Activated T-cell treated with anti-CD3 and anti-CD28 coated beads for 24 hours (primary cell): ENCODE measurements at regions not wholly inside any gene's neighbourhood (a gene's known extent, or its start where the extent isn't known, plus 50 kb on each side); places are given as distances from the start of the nearest gene placed in this dataset.

ENCODE experiments used
- DNase-seq: peaks from one replicate; pipeline ENCODE4 v3.0.0-alpha.2; 2020; ENCODE audit warnings: low read depth

DNA sequence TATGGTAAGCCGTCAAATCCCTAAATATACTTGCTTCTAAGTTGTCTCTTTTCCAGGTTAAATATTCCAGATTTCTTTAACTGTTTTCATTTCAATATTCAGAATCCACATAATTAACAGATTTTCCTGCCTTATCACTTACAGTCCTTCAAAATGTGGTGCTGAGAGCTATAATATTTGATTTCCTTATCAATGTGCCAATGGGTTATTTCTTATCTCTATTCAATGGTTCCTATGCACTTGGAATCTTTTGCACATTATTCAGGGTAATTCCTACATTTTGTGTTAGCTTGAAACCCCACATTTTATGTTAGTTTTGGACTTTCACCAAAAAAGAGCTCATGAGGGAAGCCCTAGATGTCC is 173.5 kb downstream of the ZFP36L2 start:
- DNase-seq: no peak

DNA sequence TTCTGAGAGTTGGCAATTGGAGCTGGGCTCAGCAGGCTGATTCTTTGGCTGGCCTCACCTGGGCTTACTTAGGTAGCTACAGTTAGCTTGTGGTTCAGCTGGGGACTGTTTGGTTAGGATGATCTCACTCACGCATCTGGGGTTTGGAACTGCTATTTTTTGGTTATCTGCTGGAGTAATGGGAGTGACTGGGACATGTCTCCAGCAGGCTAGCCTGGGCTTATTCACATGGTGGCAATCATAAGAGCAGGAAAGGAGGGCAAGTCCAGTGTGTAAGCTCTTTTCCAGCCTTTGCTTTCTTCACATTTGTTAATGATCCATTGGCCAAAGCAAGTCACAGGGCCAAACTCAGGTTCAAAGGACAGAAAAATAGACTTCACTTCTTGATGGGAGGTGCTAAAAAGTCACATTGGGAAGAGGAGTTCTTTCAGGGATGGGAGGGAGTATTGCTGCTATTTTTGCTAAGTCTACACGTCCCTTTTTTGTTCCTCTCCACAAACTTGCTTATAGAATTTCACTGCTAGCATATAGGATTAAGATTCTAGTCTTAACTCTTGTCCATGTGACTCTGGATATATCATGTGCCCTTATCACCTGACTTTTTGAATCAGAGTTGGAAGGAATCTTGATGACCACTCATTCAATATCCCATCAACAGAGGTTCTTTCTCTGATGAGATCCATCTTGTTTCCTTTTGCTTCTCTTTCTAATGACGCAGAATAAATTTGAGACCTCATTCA is 174.0 kb downstream of the ZFP36L2 start:
- no peak for DNase-seq

DNA sequence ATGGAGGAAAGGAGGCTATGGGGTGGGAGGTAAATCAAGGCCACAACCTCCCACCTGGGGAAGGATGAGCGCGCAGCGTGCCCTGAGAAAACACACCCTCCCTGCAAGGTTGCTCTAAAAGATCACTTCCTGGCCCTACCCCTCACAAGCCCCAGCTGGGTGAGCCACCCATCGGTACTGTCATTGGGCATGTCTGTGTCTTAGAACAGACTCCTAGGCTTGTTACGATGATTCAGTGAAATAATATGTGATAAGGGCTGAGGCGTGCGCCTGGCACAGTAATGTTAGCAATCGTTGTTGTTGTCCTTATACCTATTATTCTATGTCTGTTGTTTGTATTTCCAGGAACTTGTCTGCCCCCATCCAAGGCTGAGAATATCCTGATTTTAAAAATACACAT is 175.1 kb downstream of the ZFP36L2 start:
- no peak for DNase-seq

DNA sequence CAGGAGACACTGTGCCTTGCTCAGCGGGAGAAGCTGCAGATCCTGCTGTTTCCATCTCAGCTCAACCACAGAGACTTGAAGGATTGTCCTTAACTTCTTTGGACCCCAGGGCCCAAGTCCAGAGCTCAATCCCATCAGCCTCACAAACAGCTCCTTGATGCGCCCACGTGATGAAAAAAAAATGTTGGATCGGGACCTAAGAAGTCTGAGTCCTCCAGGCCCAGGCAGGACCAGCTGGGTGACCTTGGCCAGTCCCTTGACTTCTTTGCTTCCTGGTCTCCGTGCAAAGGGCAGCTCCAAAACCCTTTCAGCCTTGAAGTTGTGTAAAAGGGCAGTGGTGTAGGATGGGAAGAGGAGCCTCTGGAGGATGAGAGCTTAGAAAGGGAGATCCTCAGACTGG is 175.5 kb downstream of the ZFP36L2 start:
- DNase-seq: no peak

DNA sequence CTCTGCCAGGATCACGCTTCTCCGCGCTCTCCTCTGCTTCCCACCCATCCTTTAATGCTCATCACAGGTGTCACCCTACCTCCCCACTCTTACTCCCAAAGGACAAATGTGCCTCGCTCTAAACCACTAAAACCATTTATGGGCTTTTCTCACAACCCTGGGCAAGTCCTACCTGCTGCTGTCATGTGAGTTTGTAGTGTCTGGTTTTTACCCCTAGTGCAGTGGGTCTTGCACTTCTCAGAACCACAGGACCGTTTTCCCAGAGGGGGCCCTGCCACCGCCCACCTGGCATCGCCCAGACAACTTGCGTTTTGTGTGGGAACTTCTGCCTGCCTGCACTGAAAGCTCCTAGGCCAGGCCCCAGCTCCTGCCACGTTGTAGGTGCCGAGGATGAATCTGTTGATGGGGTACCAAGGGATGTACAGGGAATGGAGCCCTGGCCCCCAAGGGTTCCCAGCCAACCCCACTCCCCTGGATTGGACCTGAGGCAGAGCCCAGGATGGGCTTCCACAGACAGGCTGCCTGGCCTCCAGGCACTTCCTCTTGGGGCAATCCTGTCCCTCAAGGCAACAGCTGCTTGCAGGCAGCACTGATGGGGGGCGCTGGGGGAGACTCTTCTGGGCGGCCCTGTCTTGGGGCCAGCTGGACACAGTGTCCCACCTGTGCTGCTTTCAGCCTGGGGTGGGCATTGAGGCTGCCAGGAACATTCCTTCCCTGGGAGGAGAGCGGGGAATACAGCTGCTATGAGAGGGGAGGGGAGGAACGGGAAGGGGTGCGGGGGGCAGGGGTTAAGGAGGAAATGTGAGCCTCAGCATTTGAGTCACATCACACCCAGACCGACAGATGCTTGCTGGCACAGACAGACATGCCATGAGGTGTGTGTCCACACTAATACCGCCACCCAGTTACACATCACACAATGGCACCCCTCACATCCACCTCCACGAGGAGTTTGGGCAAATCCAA is 176.3 kb downstream of the ZFP36L2 start:
- DNase-seq: no peak

- DNase-seq: no peak
Measured at GRCh38 chr2:43047187-43047780, 179.1 kb downstream of the ZFP36L2 start.

DNA sequence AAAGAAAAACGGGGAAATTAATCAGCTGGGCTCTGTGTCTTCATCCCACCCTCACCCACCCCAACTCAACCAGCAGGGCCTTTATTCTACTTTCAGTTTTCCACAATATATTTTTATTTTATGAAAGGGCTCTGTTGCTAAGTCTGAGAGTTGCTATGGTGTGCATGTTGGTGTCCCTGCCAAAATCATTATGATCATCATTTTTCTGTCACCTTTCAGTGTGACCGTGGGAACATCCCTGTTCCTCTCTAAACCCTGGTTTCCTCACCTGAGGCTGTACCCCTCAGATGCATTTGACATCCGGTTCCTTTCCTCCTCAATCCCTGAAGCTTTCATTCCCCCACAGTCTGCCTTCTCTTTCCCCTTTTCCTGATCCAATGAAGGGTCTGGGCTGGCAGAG is 180.5 kb downstream of the ZFP36L2 start:
- no peak for DNase-seq

DNA sequence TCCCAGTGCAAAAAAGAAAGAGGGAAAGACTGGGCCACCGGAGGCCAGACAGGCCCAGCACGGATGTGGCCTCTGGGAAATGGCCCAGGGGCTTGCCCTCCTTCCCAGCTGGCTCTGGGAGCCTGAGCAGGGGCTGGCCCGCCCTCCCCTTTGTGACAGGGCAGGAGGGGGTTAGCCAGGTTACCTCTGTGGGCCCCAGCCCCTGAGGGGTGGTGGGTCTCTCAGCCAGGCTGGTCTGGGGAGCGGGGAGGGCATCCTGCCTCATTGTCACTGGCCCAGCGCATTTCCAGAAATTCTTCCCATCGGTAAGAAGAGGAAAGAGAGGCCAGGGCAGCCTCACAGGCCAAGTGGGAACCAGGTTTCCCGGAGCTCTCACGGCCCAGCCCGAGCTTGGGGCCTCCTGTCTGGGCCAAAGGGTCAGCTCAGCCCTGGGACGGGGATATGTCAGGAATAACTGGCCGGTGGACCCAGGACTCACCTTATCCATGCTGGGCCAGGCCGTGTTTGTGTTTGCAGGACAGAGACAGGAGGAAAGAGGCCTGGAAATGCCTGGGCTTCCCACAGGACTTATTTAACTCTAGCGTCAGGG is 182.2 kb downstream of the ZFP36L2 start:
- no peak for DNase-seq

- DNase-seq: no peak
Measured at GRCh38 chr2:43043553-43043870, 182.9 kb downstream of the ZFP36L2 start.

DNA sequence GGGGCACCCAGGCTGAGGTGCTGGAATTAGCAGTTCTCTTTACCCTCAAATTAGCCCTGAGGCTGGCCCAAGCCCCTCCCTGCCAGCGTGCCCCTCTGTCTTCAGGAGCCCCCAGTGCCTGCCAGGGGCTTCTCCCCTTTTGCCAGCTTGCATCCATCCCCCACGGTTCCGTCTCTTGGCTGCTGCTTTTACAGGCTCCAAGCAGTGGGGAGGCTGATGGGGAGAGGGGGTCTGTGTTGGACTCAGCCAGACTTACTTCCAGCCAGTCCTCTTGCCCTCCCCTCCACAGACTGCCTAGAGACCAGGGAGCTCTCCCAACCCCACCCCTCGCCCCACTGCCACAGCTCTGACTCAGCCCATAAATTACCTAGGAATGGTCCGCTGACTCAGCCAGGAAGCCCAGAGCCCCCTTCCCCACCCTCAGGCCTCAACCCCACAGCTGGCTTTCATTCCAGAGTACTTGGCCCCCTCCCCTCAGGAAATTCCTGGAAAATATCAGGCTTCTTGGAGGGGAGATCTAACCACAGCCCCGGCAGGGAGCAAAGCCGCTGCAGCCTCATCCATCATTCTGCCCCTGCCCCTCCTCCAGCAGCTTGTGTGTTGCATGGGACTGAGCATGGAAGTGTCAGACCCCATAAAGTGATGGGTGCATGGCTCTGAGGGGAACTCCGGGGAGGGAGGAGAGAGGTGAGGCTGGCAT is 184.6 kb downstream of the ZFP36L2 start:
- no peak for DNase-seq

DNA sequence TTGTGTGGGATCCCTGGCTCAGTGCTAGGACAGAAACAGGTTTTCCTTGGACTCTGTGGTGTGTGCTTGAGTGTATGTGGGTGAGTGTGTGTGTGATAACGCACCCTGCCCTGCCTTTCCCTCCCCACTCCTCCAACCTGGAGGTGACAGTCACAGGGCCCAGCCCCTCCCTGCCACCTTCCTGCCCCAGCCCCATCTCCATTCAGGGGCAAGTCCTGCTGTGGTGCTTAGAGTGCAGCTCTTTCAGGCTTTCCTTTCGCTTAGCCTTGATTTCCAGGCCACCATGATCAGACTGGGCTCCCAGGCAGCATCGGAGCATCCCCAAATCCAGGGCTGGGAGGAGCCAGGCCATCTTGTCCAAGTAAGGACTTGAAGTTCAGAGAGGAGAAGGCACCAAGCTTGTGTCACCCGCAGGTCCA is 185.2 kb downstream of the ZFP36L2 start:
- no peak for DNase-seq

GRCh38 chr2:43040084-43040854 is 186.1 kb downstream of the ZFP36L2 start:
- DNase-seq: no peak

DNA sequence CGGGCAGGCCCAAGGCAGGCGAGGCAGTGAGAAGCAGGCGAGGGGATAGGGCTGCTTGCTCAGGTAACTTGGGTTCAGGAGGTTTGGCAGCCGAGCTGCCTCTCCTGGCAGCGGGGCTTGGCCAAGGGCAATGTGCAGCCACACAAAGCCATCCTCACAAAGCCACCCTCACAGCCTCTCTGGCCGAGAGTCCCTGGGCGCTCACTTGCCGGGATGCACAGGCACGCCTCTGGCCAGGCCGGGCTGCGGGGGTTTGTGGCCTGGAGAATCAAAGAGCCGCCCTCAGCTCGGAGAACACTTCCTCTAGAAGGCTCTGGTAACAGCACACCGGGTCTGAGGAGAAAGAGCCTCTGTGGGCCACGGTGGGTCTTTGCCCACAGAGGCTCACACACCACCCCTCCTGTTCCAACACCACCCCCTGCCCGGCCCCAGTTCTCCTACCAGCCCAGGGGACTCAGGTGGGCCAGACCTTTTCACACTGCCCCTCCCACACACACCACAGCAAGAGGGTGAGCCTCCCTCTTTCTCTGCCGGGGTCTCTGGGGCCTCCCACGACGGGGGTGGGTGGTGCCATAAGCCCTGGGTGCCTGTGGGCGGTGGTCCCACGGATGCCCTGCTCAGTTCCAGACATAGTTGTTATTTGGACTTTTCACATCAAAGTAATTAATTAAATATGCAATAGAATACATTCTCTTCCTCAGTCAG is 186.9 kb downstream of the ZFP36L2 start:
- no peak for DNase-seq

DNA sequence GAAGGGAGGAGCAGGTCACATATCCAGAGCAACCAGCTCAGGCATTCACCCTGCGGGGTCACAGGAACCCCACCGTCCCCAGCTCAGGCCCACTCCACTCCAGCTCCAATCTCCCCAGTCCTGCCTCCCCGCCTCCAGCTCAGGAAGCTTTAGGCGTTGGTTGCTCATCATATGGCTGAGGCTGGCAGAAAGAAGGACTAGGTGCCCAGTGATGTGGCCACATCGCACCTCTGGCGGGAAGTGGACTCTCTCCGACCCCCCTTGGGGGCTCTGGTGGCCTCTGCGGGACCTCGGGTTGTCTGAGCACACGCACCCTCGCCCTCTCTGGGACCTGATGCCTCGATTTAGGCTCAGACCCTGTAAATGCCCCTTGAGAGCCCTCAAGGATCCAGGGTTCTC is 187.7 kb downstream of the ZFP36L2 start:
- no peak for DNase-seq

- DNase-seq: no peak
Measured at GRCh38 chr2:43038034-43038695, 188.2 kb downstream of the ZFP36L2 start.

- no peak for DNase-seq
Measured at GRCh38 chr2:43035922-43036321, 190.5 kb downstream of the ZFP36L2 start.

- no peak for DNase-seq
Measured at GRCh38 chr2:43034921-43035320, 191.5 kb downstream of the ZFP36L2 start.

GRCh38 chr2:43034242-43034619 is 192.2 kb downstream of the ZFP36L2 start:
- no peak for DNase-seq

DNA sequence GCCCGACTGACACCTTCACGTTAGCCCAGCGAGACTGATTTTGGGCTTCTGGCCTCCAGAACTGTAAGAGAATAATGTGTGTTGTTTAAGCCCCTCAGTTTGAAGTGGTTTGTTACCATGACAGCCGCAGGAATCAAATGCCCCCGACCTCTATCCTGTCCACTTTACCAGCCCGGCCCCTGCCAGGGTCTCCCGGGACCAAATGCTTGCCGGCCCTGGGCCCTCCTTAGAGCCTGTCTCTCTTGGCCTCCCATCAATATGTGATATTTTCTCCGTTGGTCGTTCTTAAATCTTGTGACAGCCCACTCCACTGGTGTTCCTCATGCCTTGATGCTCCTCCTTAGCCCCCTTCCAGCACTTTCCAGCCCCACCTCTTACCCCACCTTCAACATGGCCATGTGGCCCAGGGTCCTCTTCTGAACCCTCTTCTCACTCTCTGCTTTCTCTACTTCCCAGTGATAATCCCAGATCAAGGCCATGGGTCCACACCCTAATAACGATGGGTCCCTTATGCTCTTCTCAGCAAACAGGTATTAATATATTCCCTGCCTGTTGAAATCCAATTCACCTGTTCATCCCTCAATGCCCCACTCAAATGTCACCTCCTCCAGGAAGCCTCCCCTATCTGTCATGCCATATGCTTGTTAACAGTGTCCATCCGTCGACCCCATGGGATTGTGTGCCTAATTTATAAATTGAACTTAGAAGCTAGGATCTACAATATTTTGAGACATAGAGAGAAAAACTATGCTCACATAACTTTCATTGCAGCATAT is 192.8 kb downstream of the ZFP36L2 start:
- DNase-seq: no peak

DNA sequence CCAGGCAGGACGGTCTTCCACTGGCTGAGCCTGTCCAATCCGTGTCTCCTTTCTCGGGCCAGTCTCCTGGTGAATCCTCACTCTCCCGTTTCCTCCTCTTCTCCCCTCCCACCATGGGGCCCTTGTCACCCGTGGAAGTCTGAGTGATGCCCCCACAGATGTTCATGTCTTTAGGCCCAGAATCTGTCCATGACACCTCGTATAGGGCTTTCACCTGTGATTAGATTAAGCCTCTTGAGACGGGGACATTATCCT is 193.5 kb downstream of the ZFP36L2 start:
- DNase-seq: no peak
